ENCODE measurements at regions not wholly inside any gene's neighbourhood (a gene's known extent, or its start where the extent isn't known, plus 50 kb on each side); places are given as distances from the start of the nearest gene placed in this dataset.

DNA sequence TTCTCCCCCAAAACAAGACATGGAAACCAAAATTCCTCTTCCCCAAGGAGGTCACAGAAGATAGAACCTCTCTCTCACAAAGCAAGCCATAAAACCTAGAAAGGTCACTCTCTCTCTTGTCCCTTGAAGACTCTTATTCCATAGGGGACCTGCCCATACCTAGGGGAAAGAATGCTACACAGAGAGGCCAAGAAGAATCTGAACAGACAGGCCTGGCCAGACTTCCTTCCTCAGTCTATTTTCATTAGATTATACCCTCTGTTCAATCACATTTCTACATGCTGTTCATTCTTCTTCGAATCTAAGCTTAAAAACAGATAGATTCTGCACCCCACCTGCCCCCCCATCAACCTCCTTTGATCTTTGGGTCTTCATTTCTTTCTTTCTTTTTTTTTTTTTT, 206.8 kb downstream of the TLE4 start:
- Mint-ChIP-seq H3K4me1 (ENCODE audit: low read depth) (no peaks in the 10 kb centered on the region), H3K27ac (no peak overlapping the region), H3K4me3 (no peak overlapping the region), H3K27me3 (no peaks in the 10 kb centered on the region), H3K9me3 (ENCODE audit: low read depth) (no peaks in the 10 kb centered on the region), H3K36me3 (no peaks in the 10 kb centered on the region)

GRCh38 chr9:79776581-79776980, 204.8 kb downstream of the TLE4 start:
- Mint-ChIP-seq H3K9me3 (ENCODE audit: low read depth) (peaks cover 3% of the 10 kb centered on the region), H3K4me1 (ENCODE audit: low read depth) (no peaks in the 10 kb centered on the region), H3K4me3 (no peak overlapping the region), H3K27me3 (peaks cover 1% of the 10 kb centered on the region), H3K27ac (no peak overlapping the region), H3K36me3 (no peaks in the 10 kb centered on the region)
